ENCODE measurements at regions not wholly inside any gene's neighbourhood (a gene's known extent, or its start where the extent isn't known, plus 50 kb on each side); places are given as distances from the start of the nearest gene placed in this dataset.

GRCh38 chr2:234595829-234596228, 98.9 kb upstream of the ARL4C start:
- TF ChIP-seq CTCF (IDR thresholded peaks at IDR 0.05) (no peak), POLR2A (IDR thresholded peaks at IDR 0.05) (no peak)

Measured in heart left ventricle (tissue), 13 donors.